Peyer's patch (tissue), 4 donors: ENCODE measurements at regions not wholly inside any gene's neighbourhood (a gene's known extent, or its start where the extent isn't known, plus 50 kb on each side); places are given as distances from the start of the nearest gene placed in this dataset.
A peak's percentile ranks its signal among the peaks of the same experiment; 100 is the strongest.

ENCODE experiments used
- DNase-seq, 3 donors: peaks; one replicate each; pipeline ENCODE4 v3.0.0-alpha.2; 2017 to 2019
- H3K27ac ChIP-seq, 4 donors: fragments of 200-600 bp; sonication (generic); one replicate each; pipeline ENCODE4 v1.5.1; 2016 to 2019
- H3K27me3 ChIP-seq, 2 donors: fragments of 200-600 bp; sonication (generic); one replicate each; pipeline ENCODE4 v1.5.1; 2019
- H3K36me3 ChIP-seq, 3 donors: fragments of 200-600 bp; sonication (generic); one replicate each; pipeline ENCODE4 v1.5.1; 2016 to 2019
- H3K4me1 ChIP-seq, 4 donors: fragments of 200-600 bp; sonication (generic); one replicate each; pipeline ENCODE4 v1.5.1; 2016 to 2019
- H3K4me3 ChIP-seq, 4 donors: fragments of 200-600 bp; sonication (generic); 1 replicate in 3 of 4; 2 replicates in 1 of 4; pipeline ENCODE4 v1.5.1; 2016 to 2019; ENCODE audit warnings: mild to moderate bottlenecking in 1 of 4
- H3K9me3 ChIP-seq, 4 donors: fragments of 200-600 bp; sonication (generic); one replicate each; pipeline ENCODE4 v1.5.1; 2016 to 2019; ENCODE audit warnings: mild to moderate bottlenecking in 1 of 4
- CTCF ChIP-seq, 6 experiments: fragments of 450-650 bp in 4 of 6; fragments of 200-600 bp in 2 of 6; sonication (generic) in 1 of 6; IDR thresholded peaks; one replicate each; pipeline ENCODE4 v1.5.1; 2017 to 2019; ENCODE audit warnings: antibody characterized with exemption in 6 of 6, mild to moderate bottlenecking in 3 of 6, moderate library complexity in 1 of 6
- POLR2A ChIP-seq, 2 donors: fragments of 450-650 bp; IDR thresholded peaks; one replicate each; pipeline ENCODE4 v1.5.1; 2017; ENCODE audit warnings: antibody characterized with exemption in 2 of 2, mild to moderate bottlenecking in 2 of 2, moderate library complexity in 2 of 2

- DNase-seq, result no peak
- no peaks in the 10 kb centered on the region for H3K9me3 ChIP-seq
- no peaks in the 10 kb centered on the region for H3K36me3 ChIP-seq
- H3K4me1 ChIP-seq, result no peaks in the 10 kb centered on the region
- no peak overlapping the region for H3K4me3 ChIP-seq
- H3K27ac ChIP-seq, result peak overlapping the region in 1 of 4 donors; percentile 32
- TF ChIP-seq POLR2A (IDR thresholded peaks at IDR 0.05) (no peak), CTCF (IDR thresholded peaks at IDR 0.05) (no peak)
- H3K27me3 ChIP-seq, result no peaks in the 10 kb centered on the region
These were observed 66.2 kb downstream of the IGLL5 start for GRCh38 chr22:22953791-22954190.

GRCh38 chr22:22954656-22955055, 67.0 kb downstream of the IGLL5 start:
- peak in 2 of 3 donors; percentile 78 to 84 for DNase-seq
- peak overlapping the region in 1 of 4 donors; percentile 32 for H3K27ac ChIP-seq

GRCh38 chr22:22955276-22955798, 67.7 kb downstream of the IGLL5 start:
- no peaks in the 10 kb centered on the region for H3K9me3 ChIP-seq
- H3K27me3 ChIP-seq, result no peaks in the 10 kb centered on the region
- no peaks in the 10 kb centered on the region for H3K36me3 ChIP-seq
- no peak overlapping the region for H3K27ac ChIP-seq
- no peaks in the 10 kb centered on the region for H3K4me1 ChIP-seq
- no peak for DNase-seq
- TF ChIP-seq POLR2A (IDR thresholded peaks at IDR 0.05), result no peak
- no peak for TF ChIP-seq CTCF (IDR thresholded peaks at IDR 0.05)
- no peak overlapping the region for H3K4me3 ChIP-seq

More at GRCh38 chr22:22954656-22955055, 67.0 kb downstream of the IGLL5 start:
- Histone ChIP-seq H3K36me3 (no peaks in the 10 kb centered on the region), H3K9me3 (no peaks in the 10 kb centered on the region), H3K4me3 (no peak overlapping the region), H3K27me3 (no peaks in the 10 kb centered on the region), H3K4me1 (no peaks in the 10 kb centered on the region)
- TF ChIP-seq CTCF (IDR thresholded peaks at IDR 0.05), result peak in 3 of 6 experiments; percentile 29 to 47 (median 45)
- no peak for TF ChIP-seq POLR2A (IDR thresholded peaks at IDR 0.05)

- Histone ChIP-seq H3K9me3 (no peaks in the 10 kb centered on the region), H3K36me3 (no peaks in the 10 kb centered on the region), H3K4me1 (no peaks in the 10 kb centered on the region), H3K4me3 (no peak overlapping the region), H3K27ac (no peak overlapping the region), H3K27me3 (no peaks in the 10 kb centered on the region)
- no peak for TF ChIP-seq POLR2A (IDR thresholded peaks at IDR 0.05)
- peak; percentile 66 to 80 (median 76) for TF ChIP-seq CTCF (IDR thresholded peaks at IDR 0.05)
- DNase-seq, result peak; percentile 58 to 89 (median 85)
These were observed 68.4 kb downstream of the IGLL5 start for GRCh38 chr22:22955866-22956535.

GRCh38 chr22:22957090-22957489, 69.5 kb downstream of the IGLL5 start:
- no peaks in the 10 kb centered on the region for H3K27me3 ChIP-seq
- no peaks in the 10 kb centered on the region for H3K9me3 ChIP-seq
- no peaks in the 10 kb centered on the region for H3K4me1 ChIP-seq
- no peak overlapping the region for H3K4me3 ChIP-seq
- H3K36me3 ChIP-seq, result no peaks in the 10 kb centered on the region
- no peak for DNase-seq
- no peak for TF ChIP-seq CTCF (IDR thresholded peaks at IDR 0.05)
- no peak for TF ChIP-seq POLR2A (IDR thresholded peaks at IDR 0.05)
- H3K27ac ChIP-seq, result no peak overlapping the region
